Activated B cell treated with CpG ODN at 0.5 μM for 24 hours (primary cell): ENCODE measurements at regions not wholly inside any gene's neighbourhood (a gene's known extent, or its start where the extent isn't known, plus 50 kb on each side); places are given as distances from the start of the nearest gene placed in this dataset.
"Not testable (repeated sequence)": the region's sequence is repeated elsewhere in the genome, so short reads cannot be mapped to it uniquely, and the experiment has no call there.

ENCODE experiments used
- ATAC-seq: fragments of 200-7000 bp; cut with Tn5 transposase; one replicate; pipeline ENCODE4 v1.10.0; 2021; ENCODE audit warnings: low read depth, mild to moderate bottlenecking, moderate library complexity
- CTCF ChIA-PET: fragments of 350-600 bp; sonication (Branson Sonifier 250); formaldehyde crosslinking; loops from one replicate; lab custom pipeline; 2021; ENCODE audit warnings: antibody characterized with exemption; lab: Charles Lee
- POLR2A ChIA-PET: fragments of 350-600 bp; sonication (Branson Sonifier 250); formaldehyde crosslinking; loops from one replicate; lab custom pipeline; 2021; ENCODE audit warnings: antibody characterized with exemption; lab: Charles Lee
- DNase-seq: peaks from one replicate; pipeline ENCODE4 v3.0.0; 2022
- H3K27ac Mint-ChIP-seq: one replicate; pipeline ENCODE4 v1.8.0; 2020; ENCODE audit warnings: mixed read lengths
- H3K27me3 Mint-ChIP-seq: one replicate; pipeline ENCODE4 v1.8.0; 2021; ENCODE audit warnings: mixed read lengths
- H3K36me3 Mint-ChIP-seq: one replicate; pipeline ENCODE4 v1.8.0; 2021; ENCODE audit warnings: low read depth, mixed read lengths
- H3K4me1 Mint-ChIP-seq: one replicate; pipeline ENCODE4 v1.8.0; 2021; ENCODE audit warnings: mixed read lengths
- H3K4me3 Mint-ChIP-seq: one replicate; pipeline ENCODE4 v1.8.0; 2020; ENCODE audit warnings: mild to moderate bottlenecking, mixed read lengths
- H3K9me3 Mint-ChIP-seq: one replicate; pipeline ENCODE4 v1.8.0; 2020; ENCODE audit warnings: mixed read lengths
- intact Hi-C: fragments of 100-400 bp; cut with micrococcal nuclease; formaldehyde crosslinking; loops from one replicate; pipeline ENCODE4 v1.15.1; 2024
- TF ChIP-seq, protein P1 (sequence below): fragments of 200-600 bp; IDR thresholded peaks from one replicate; pipeline ENCODE4 v1.8.0; 2022; ENCODE audit warnings: antibody characterized with exemption, mild to moderate bottlenecking

DNA sequence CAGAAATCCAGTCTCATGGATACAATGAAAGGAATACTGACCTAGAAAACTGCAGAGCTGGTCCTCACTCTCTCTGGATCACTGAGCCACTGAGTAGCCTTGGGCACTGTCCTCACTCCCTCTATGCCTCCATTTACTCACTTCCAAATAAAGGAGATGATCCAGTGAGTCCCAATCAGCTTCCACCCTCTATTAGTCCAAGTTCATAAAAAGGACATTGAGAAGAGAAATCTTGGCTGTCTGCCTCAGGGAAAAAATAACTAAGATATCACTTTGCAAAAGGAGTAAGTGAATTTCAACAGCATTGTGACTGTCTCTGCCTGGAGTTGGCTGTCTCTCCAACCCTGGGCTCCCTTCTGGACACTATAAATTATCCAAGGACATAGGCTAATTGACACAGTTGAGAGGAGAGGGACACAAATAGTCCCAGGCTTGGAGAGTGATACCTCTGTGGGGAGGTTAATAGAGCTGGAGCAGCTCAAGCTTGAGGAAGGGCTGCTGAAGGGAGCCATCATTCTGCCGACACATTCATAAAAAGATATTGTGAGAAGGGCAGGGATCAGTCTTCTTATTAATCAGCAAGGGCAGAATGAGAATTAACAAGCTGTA is 572.3 kb downstream of the RAB28 start:
- Mint-ChIP-seq H3K27ac (no peak overlapping the region), H3K4me1 (no peaks in the 10 kb centered on the region), H3K4me3 (no peak overlapping the region), H3K36me3 (no peaks in the 10 kb centered on the region), H3K27me3 (no peaks in the 10 kb centered on the region), H3K9me3 (peaks cover 8% of the 10 kb centered on the region)
- ChIA-PET POLR2A (no interaction called here), CTCF (no interaction called here)
- DNase-seq: no peak
- no peak for ATAC-seq
- intact Hi-C loops: no loop called here
- TF ChIP-seq, protein P1, sequence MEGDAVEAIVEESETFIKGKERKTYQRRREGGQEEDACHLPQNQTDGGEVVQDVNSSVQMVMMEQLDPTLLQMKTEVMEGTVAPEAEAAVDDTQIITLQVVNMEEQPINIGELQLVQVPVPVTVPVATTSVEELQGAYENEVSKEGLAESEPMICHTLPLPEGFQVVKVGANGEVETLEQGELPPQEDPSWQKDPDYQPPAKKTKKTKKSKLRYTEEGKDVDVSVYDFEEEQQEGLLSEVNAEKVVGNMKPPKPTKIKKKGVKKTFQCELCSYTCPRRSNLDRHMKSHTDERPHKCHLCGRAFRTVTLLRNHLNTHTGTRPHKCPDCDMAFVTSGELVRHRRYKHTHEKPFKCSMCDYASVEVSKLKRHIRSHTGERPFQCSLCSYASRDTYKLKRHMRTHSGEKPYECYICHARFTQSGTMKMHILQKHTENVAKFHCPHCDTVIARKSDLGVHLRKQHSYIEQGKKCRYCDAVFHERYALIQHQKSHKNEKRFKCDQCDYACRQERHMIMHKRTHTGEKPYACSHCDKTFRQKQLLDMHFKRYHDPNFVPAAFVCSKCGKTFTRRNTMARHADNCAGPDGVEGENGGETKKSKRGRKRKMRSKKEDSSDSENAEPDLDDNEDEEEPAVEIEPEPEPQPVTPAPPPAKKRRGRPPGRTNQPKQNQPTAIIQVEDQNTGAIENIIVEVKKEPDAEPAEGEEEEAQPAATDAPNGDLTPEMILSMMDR: no peak

DNA sequence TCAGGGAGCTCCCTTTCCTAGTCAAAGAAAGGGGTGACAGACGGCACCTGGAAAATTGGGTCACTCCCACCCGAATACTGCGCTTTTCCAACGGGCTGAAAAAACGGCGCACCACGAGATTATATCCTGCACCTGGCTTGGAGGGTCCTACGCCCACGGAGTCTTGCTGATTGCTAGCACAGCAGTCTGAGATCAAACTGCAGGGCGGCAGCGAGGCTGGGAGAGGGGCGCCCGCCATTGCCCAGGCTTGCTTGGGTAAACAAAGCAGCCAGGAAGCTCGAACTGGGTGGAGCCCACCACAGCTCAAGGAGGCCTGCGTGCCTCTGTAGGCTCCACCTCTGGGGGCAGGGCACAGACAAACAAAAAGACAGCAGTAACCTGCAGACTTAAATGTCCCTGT is 580.5 kb downstream of the RAB28 start:
- H3K27me3 Mint-ChIP-seq, ATAC-seq, H3K4me3 Mint-ChIP-seq, intact Hi-C loops, H3K9me3 Mint-ChIP-seq, CTCF ChIA-PET, H3K36me3 Mint-ChIP-seq, POLR2A ChIA-PET, DNase-seq, H3K4me1 Mint-ChIP-seq, H3K27ac Mint-ChIP-seq: not testable (repeated sequence)

DNA sequence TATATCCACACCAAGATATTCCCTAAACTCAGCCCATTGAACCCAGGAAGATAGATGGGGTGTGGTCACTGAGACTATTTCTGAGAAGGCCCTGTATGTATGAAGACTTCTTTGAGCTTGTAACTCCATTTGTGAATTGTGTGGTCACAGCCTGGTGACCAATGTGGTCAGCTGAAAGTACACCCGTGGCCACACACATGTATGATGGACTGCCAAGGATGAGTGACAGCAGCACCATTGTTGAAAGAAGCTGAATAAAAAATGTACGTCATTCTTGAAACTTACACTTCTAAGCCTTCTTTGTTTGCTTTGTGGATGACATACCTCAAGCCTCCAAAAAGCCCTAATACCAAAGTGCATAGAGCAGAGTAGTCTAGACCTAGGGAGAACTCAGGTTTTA is 581.4 kb downstream of the RAB28 start:
- DNase-seq (no peak), ATAC-seq (no peak)
- Mint-ChIP-seq H3K4me3 (no peak overlapping the region), H3K4me1 (no peaks in the 10 kb centered on the region), H3K27me3 (no peaks in the 10 kb centered on the region), H3K36me3 (no peaks in the 10 kb centered on the region), H3K27ac (no peak overlapping the region), H3K9me3 (no peaks in the 10 kb centered on the region)
- intact Hi-C loops: no loop called here
- TF ChIP-seq, protein P1: no peak
- POLR2A ChIA-PET: no interaction called here
- CTCF ChIA-PET: no interaction called here

DNA sequence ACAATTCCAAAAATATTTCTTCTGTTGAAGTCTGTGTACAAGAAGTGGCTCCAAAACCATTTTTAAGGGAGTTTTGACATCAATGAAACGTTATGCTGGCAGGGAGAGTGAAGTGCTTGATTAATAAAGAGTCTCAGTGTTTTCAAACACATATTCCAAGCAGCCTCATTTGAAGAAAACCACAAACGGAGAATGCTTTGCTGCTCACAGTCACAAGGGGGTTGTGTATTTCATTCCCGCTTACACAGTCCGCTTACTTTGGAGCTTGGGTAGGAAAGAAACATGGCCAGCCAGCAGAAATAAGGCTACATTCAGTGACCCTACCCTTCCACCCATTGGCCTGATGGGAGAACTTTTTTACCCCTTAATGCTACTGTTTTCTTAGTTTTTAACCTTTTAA is 586.2 kb downstream of the RAB28 start:
- DNase-seq: no peak
- TF ChIP-seq, protein P1: no peak
- Mint-ChIP-seq H3K36me3 (no peaks in the 10 kb centered on the region), H3K27ac (no peak overlapping the region), H3K27me3 (no peaks in the 10 kb centered on the region), H3K4me3 (no peak overlapping the region), H3K4me1 (no peaks in the 10 kb centered on the region), H3K9me3 (no peaks in the 10 kb centered on the region)
- ChIA-PET POLR2A (no interaction called here), CTCF (no interaction called here)
- ATAC-seq: no peak
- intact Hi-C loops: no loop called here

DNA sequence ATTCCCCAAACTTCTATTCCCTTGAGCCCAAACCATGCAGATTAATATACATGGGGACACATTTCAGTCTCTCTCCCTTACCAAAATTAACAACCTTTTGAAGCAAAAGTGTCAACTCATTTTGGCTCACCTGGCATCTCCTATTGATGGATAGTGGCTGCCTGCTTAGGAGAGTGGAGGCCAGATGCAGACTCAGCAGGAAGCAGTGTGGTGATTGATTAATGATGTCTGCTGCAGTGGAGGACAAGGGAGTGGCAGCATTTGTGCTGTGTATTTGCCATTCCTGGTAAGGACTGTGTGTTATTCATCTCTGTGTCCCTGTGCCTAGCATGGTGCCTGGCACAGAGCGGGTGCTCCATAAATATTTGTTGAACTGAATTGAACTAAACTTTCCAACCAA is 590.1 kb downstream of the RAB28 start:
- H3K27ac Mint-ChIP-seq: no peak overlapping the region
- no peak overlapping the region for H3K4me3 Mint-ChIP-seq
- H3K36me3 Mint-ChIP-seq: no peaks in the 10 kb centered on the region
- CTCF ChIA-PET: no interaction called here
- intact Hi-C loops: no loop called here
- ATAC-seq (no peak), DNase-seq (no peak)
- H3K9me3 Mint-ChIP-seq: no peaks in the 10 kb centered on the region
- POLR2A ChIA-PET: no interaction called here
- no peaks in the 10 kb centered on the region for H3K27me3 Mint-ChIP-seq
- TF ChIP-seq, protein P1: no peak
- no peaks in the 10 kb centered on the region for H3K4me1 Mint-ChIP-seq

DNA sequence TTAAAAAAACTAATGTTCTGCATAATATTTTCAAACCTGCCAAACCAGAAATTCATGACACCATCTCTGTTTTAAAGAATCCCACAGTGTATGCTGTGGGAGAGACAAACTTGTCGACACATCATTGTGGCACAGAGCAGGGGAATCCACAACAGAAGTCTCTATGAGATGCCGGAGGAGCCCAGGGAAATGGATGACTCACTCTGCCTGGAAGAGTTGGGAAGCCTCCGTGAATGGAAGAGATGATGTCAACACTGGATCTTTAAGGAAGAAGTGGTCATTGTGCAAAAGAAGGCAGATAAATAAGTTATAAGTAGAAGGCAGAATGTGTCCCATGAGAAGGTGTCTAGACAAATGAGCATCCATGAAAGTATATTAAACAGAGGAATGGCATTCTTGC is 595.1 kb downstream of the RAB28 start:
- ATAC-seq: no peak
- H3K27me3 Mint-ChIP-seq: no peaks in the 10 kb centered on the region
- intact Hi-C loops: no loop called here
- H3K4me3 Mint-ChIP-seq: no peak overlapping the region
- peaks cover 10% of the 10 kb centered on the region for H3K9me3 Mint-ChIP-seq
- ChIA-PET POLR2A (no interaction called here), CTCF (no interaction called here)
- H3K36me3 Mint-ChIP-seq: no peaks in the 10 kb centered on the region
- H3K4me1 Mint-ChIP-seq: no peaks in the 10 kb centered on the region
- DNase-seq: no peak
- TF ChIP-seq, protein P1: no peak
- H3K27ac Mint-ChIP-seq: no peak overlapping the region
